GM12878 (cell line): ENCODE measurements at regions not wholly inside any gene's neighbourhood (a gene's known extent, or its start where the extent isn't known, plus 50 kb on each side); places are given as distances from the start of the nearest gene placed in this dataset.

ENCODE experiments used
- ATAC-seq: fragments of 200-7000 bp; cut with Tn5 transposase; 3 replicates; pipeline ENCODE4 v1.9.1; 2020; ENCODE audit warnings: mild to moderate bottlenecking, moderate library complexity
- BruUV-seq: library from RNA; stranded (reverse); fragments of 400-500 nt; replicated peaks from 2 replicates; lab custom pipeline; 2021; lab: Mats Ljungman, UMichigan
- CTCF ChIA-PET: fragments of 300-600 bp; sonication (Branson Sonifier 250); formaldehyde crosslinking; extraction: SDS; loops from one replicate; lab custom pipeline; 2021; ENCODE audit warnings: inconsistent platforms; lab: Yijun Ruan, JAX
- POLR2A ChIA-PET: fragments of 350-600 bp; formaldehyde crosslinking; extraction: SDS; loops from one replicate; lab custom pipeline; 2021; ENCODE audit warnings: inconsistent platforms; lab: Charles Lee
- RAD21 ChIA-PET: fragments of 300-600 bp; sonication (Branson Sonifier 250); formaldehyde crosslinking; loops from one replicate; lab custom pipeline; 2023; ENCODE audit warnings: antibody characterized with exemption; ENCODE audit not compliant: unreplicated experiment; lab: Charles Lee
- SMC1A ChIA-PET: fragments of 300-600 bp; sonication (Branson Sonifier 250); formaldehyde crosslinking; loops from one replicate; lab custom pipeline; 2023; ENCODE audit not compliant: unreplicated experiment, uncharacterized antibody; lab: Charles Lee
- DNase-seq: peaks from one replicate; pipeline ENCODE4 v3.0.0-alpha.2; 2011; ENCODE audit warnings: low read depth, low spot score
- FAIRE-seq: peaks from 3 replicates; lab custom pipeline; 2011; peaks lifted over from hg19 to GRCh38; lab: Jason Lieb, UNC
- H2AFZ ChIP-seq: 2 replicates; pipeline ENCODE4 v1.6.0; 2011; ENCODE audit warnings: low read depth, low read length, control low read depth; ENCODE audit not compliant: control insufficient read depth
- H3K27ac ChIP-seq: 2 replicates; pipeline ENCODE4 v1.5.1; 2011; ENCODE audit warnings: control low read depth; ENCODE audit not compliant: control insufficient read depth, insufficient read depth
- H3K27me3 ChIP-seq, 2 experiments: replicated peaks in 1 of 2; 2 replicates each; pipeline versions ENCODE4 v1.6.0 to v1.6.1; 2011; ENCODE audit warnings: low read length in 1 of 2; ENCODE audit not compliant: control insufficient read depth in 2 of 2, insufficient read depth in 2 of 2
- H3K36me3 ChIP-seq, 2 experiments: 2 replicates each; pipeline ENCODE4 v1.5.1; 2011; ENCODE audit warnings: low read length in 1 of 2; ENCODE audit not compliant: control insufficient read depth in 2 of 2, insufficient read depth in 2 of 2
- H3K4me1 ChIP-seq: 2 replicates; pipeline ENCODE4 v1.6.1; 2011; ENCODE audit warnings: mild to moderate bottlenecking, low read length, moderate library complexity, mixed read lengths; ENCODE audit not compliant: control insufficient read depth, insufficient read depth
- H3K4me2 ChIP-seq: 2 replicates; pipeline ENCODE4 v1.6.0; 2011; ENCODE audit warnings: control low read depth; ENCODE audit not compliant: control insufficient read depth, insufficient read depth
- H3K4me3 ChIP-seq: fragments of 200-600 bp; sonication (generic); 2 replicates; pipeline ENCODE4 v1.5.1; 2016
- H3K79me2 ChIP-seq: 2 replicates; pipeline ENCODE4 v1.6.0; 2011; ENCODE audit warnings: low read length; ENCODE audit not compliant: control insufficient read depth, insufficient read depth
- H3K9ac ChIP-seq: 2 replicates; pipeline ENCODE4 v1.8.0; 2011; ENCODE audit warnings: low read length, control low read depth, mixed read lengths; ENCODE audit not compliant: control insufficient read depth, insufficient read depth
- H3K9me3 ChIP-seq: replicated peaks from 3 replicates; pipeline ENCODE4 v1.5.1; 2011; ENCODE audit warnings: mild to moderate bottlenecking, low read length; ENCODE audit not compliant: control insufficient read depth, insufficient read depth
- H4K20me1 ChIP-seq: 2 replicates; pipeline ENCODE4 v1.6.0; 2011; ENCODE audit not compliant: control insufficient read depth, insufficient read depth
- CREB1 ChIP-seq: IDR thresholded peaks from 2 replicates; pipeline ENCODE4 v1.6.1; 2012; ENCODE audit warnings: low read depth, mild to moderate bottlenecking, inconsistent platforms
- EED ChIP-seq: sonication (generic); IDR thresholded peaks from 2 replicates; pipeline ENCODE4 v1.6.1; 2016; ENCODE audit warnings: antibody characterized with exemption, low read depth
- HDAC2 ChIP-seq: fragments of 200-600 bp; sonication (generic); IDR thresholded peaks from 2 replicates; pipeline ENCODE4 v1.6.1; 2017
- IRF3 ChIP-seq: fragments of 450-650 bp; IDR thresholded peaks from 2 replicates; pipeline ENCODE4 v1.6.1; 2014; ENCODE audit warnings: mild to moderate bottlenecking
- KAT2A ChIP-seq: conservative IDR thresholded peaks from 2 replicates; pipeline ENCODE4 v1.6.1; 2011; ENCODE audit warnings: low read depth, low read length; ENCODE audit not compliant: control insufficient read depth
- KLF5 ChIP-seq: fragments of 450-650 bp; IDR thresholded peaks from 2 replicates; pipeline ENCODE4 v1.6.1; 2014; ENCODE audit warnings: mild to moderate bottlenecking; ENCODE audit not compliant: partially characterized antibody
- MYC ChIP-seq: IDR thresholded peaks from 2 replicates; pipeline ENCODE4 v1.6.1; 2011; ENCODE audit warnings: mild to moderate bottlenecking, low read length, moderate library complexity, inconsistent platforms; ENCODE audit not compliant: insufficient read depth, insufficient replicate concordance, insufficient read length, severe bottlenecking
- NFXL1 ChIP-seq: fragments of 450-650 bp; IDR thresholded peaks from 2 replicates; pipeline ENCODE4 v1.6.1; 2017; ENCODE audit warnings: antibody characterized with exemption, mild to moderate bottlenecking, borderline replicate concordance
- NRF1 ChIP-seq: conservative IDR thresholded peaks from 2 replicates; pipeline ENCODE4 v1.6.1; 2011; ENCODE audit warnings: mild to moderate bottlenecking, low read depth, low read length, improper control_type of control experiment
- RELA ChIP-seq: fragments of 450-650 bp; IDR thresholded peaks from 2 replicates; pipeline ENCODE4 v1.8.0; 2014; ENCODE audit warnings: borderline replicate concordance; ENCODE audit not compliant: partially characterized antibody
- TBL1XR1 ChIP-seq: IDR thresholded peaks from 2 replicates; pipeline ENCODE4 v1.6.1; 2012; ENCODE audit warnings: low read depth, low read length, improper control_type of control experiment
- YY1 ChIP-seq: IDR thresholded peaks from 2 replicates; pipeline ENCODE4 v1.6.1; 2011; ENCODE audit warnings: low read depth, mild to moderate bottlenecking, low read length
- ZBTB33 ChIP-seq: fragments of 450-650 bp; IDR thresholded peaks from 2 replicates; pipeline ENCODE4 v1.6.1; 2017; ENCODE audit warnings: mild to moderate bottlenecking
- WGBS: methylation state at CpG from one replicate; pipeline ENCODE4 v1.1.6; 2016; ENCODE audit warnings: low lambda C conversion rate; ENCODE audit not compliant: insufficient replicate concordance, insufficient coverage; ENCODE audit errors: missing lambda C conversion rate; 5-methylcytosine and 5-hydroxymethylcytosine counted together
- in situ Hi-C: fragments of 300-500 bp; cut with MboI; formaldehyde crosslinking; loops from 9 replicates; pipeline ENCODE4 v1.14.3; 2018; ENCODE audit warnings: mixed read lengths
- intact Hi-C: fragments of 100-400 bp; cut with micrococcal nuclease; formaldehyde crosslinking; loops from one replicate; pipeline ENCODE4 v1.14.2; 2022; ENCODE audit not compliant: unreplicated experiment
- TF ChIP-seq, protein P1 (sequence below): IDR thresholded peaks from 2 replicates; pipeline ENCODE4 v1.6.1; 2012; ENCODE audit warnings: low read depth, low read length, improper control_type of control experiment

DNA sequence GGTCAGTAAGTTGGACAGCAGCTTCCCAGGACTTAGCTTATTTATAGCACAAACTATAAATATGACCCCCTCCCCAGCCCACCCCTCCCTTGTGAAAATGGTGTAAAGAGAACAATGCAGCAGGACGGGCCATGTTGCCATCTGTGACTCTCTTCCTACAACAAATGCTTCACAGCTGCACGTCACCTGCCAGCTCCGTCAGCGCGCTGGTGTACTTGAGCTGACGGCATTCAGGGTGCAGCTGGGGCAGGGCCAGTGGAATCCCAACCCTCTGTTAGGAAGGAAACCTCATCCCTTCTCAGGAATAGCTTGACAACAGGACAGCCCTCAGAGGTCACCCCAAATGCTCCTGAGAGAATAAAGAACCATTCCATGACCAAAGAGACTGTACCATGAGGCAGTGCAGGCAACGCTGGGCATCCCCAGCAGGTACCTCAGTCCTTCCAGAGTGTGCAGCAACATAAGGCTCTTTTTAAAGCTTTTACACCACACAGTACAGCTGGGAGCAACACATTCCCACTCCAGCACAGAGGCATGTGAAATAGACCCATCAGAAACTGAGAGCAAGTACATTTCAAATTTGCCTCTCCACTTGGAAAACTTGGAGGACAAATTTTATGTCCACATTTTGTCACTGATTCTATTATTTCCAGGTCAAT lies 85.0 kb downstream of the ATP1A1 start:
- H3K27ac ChIP-seq, result no peak overlapping the region
- H4K20me1 ChIP-seq, result no peaks in the 10 kb centered on the region
- no peaks in the 10 kb centered on the region for H3K9me3 ChIP-seq
- no peaks in the 10 kb centered on the region for H3K79me2 ChIP-seq
- no peak overlapping the region for H3K9ac ChIP-seq
- TF ChIP-seq CREB1 (no peak), NRF1 (no peak), NFXL1 (no peak), EED (no peak), TBL1XR1 (no peak), YY1 (no peak), KLF5 (no peak), KAT2A (no peak), ZBTB33 (no peak), MYC (no peak), HDAC2 (no peak), IRF3 (no peak), RELA (no peak)
- TF ChIP-seq, protein P1, sequence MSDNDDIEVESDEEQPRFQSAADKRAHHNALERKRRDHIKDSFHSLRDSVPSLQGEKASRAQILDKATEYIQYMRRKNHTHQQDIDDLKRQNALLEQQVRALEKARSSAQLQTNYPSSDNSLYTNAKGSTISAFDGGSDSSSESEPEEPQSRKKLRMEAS, result no peak
- WGBS, result 73% methylated on average over 7 of the region's 7 CpGs
- H3K4me1 ChIP-seq, result no peaks in the 10 kb centered on the region
- no peak overlapping the region for H3K4me2 ChIP-seq
- BruUV-seq, result no TSS peak
- SMC1A ChIA-PET, result interaction anchor here (0.8 kb wide), 1 partner anchor 319 kb away, joined by 3 read pairs; no protein-coding TSS in a partner anchor
- no peak for ATAC-seq
- no peak for FAIRE-seq
- no peaks in the 10 kb centered on the region for H3K36me3 ChIP-seq
- no peak overlapping the region for H3K4me3 ChIP-seq
- in situ Hi-C loops (no loop called here), intact Hi-C loops (no loop called here)
- CTCF ChIA-PET, result interaction anchor here (1.1 to 1.4 kb wide), 3 partner anchors 11 to 28 kb away, joined by 3 to 6 read pairs (median 5); no protein-coding TSS in a partner anchor
- H3K27me3 ChIP-seq, result no peaks in the 10 kb centered on the region
- POLR2A ChIA-PET, result no interaction called here
- no peak for DNase-seq
- no peak overlapping the region for H2AFZ ChIP-seq
- RAD21 ChIA-PET, result interaction anchor here (0.5 to 1.6 kb wide), 3 partner anchors 41 to 1496 kb away, joined by 3 to 4 read pairs (median 3); no protein-coding TSS in a partner anchor
